GM12878 (cell line): ENCODE measurements at regions not wholly inside any gene's neighbourhood (a gene's known extent, or its start where the extent isn't known, plus 50 kb on each side); places are given as distances from the start of the nearest gene placed in this dataset.

Experiments
- ASH2L ChIP-seq: fragments of 300-600, 200-600 bp; sonication (generic); IDR thresholded peaks from 2 replicates; pipeline ENCODE4 v1.6.1; 2017; ENCODE audit warnings: low read depth, mild to moderate bottlenecking, borderline replicate concordance
- CREB1 ChIP-seq: IDR thresholded peaks from 2 replicates; pipeline ENCODE4 v1.6.1; 2012; ENCODE audit warnings: low read depth, mild to moderate bottlenecking, inconsistent platforms
- HDAC2 ChIP-seq: fragments of 200-600 bp; sonication (generic); IDR thresholded peaks from 2 replicates; pipeline ENCODE4 v1.6.1; 2017
- HDGF ChIP-seq: fragments of 450-650 bp; IDR thresholded peaks from 2 replicates; pipeline ENCODE4 v1.6.1; 2016; ENCODE audit warnings: antibody characterized with exemption
- TF ChIP-seq, protein P1 (sequence below): fragments of 450-650 bp; IDR thresholded peaks from 2 replicates; pipeline ENCODE4 v1.6.1; 2017; ENCODE audit warnings: mild to moderate bottlenecking, moderate library complexity
- TF ChIP-seq, protein P2 (sequence below): IDR thresholded peaks from 2 replicates; pipeline ENCODE4 v1.6.1; 2011; ENCODE audit warnings: borderline replicate concordance, low read depth, mild to moderate bottlenecking, moderate library complexity, mixed read lengths, low read length; ENCODE audit not compliant: insufficient read depth; ENCODE audit errors: extremely low read length
- TF ChIP-seq, protein P3 (sequence below): IDR thresholded peaks from 2 replicates; pipeline ENCODE4 v1.6.1; 2011; ENCODE audit warnings: low read depth, low read length, improper control_type of control experiment, borderline replicate concordance

DNA sequence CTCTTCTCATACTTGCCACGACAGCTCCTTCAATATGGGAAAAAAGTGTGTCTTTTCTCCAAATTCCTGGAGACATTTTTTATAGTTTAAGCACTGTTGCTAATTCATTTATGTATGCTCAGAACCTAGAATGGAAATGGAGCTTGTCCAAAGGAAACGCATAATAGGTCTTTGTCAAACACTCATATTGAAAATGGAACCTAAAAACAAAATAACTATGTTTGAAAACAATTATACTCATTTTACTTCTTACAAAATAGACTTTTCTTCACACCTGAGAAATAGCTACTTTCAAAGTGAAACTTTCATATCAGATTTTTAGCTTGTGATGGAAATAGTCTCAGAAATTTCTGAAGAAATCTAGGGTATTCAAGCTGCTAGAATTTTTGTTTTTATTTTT lies 529.7 kb upstream of the BOD1L1 start (continued):
- TF ChIP-seq, protein P1, sequence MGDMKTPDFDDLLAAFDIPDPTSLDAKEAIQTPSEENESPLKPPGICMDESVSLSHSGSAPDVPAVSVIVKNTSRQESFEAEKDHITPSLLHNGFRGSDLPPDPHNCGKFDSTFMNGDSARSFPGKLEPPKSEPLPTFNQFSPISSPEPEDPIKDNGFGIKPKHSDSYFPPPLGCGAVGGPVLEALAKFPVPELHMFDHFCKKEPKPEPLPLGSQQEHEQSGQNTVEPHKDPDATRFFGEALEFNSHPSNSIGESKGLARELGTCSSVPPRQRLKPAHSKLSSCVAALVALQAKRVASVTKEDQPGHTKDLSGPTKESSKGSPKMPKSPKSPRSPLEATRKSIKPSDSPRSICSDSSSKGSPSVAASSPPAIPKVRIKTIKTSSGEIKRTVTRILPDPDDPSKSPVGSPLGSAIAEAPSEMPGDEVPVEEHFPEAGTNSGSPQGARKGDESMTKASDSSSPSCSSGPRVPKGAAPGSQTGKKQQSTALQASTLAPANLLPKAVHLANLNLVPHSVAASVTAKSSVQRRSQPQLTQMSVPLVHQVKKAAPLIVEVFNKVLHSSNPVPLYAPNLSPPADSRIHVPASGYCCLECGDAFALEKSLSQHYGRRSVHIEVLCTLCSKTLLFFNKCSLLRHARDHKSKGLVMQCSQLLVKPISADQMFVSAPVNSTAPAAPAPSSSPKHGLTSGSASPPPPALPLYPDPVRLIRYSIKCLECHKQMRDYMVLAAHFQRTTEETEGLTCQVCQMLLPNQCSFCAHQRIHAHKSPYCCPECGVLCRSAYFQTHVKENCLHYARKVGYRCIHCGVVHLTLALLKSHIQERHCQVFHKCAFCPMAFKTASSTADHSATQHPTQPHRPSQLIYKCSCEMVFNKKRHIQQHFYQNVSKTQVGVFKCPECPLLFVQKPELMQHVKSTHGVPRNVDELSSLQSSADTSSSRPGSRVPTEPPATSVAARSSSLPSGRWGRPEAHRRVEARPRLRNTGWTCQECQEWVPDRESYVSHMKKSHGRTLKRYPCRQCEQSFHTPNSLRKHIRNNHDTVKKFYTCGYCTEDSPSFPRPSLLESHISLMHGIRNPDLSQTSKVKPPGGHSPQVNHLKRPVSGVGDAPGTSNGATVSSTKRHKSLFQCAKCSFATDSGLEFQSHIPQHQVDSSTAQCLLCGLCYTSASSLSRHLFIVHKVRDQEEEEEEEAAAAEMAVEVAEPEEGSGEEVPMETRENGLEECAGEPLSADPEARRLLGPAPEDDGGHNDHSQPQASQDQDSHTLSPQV, result no peak
- no peak for TF ChIP-seq ASH2L
- no peak for TF ChIP-seq HDAC2
- TF ChIP-seq HDGF, result no peak
- TF ChIP-seq, protein P2, sequence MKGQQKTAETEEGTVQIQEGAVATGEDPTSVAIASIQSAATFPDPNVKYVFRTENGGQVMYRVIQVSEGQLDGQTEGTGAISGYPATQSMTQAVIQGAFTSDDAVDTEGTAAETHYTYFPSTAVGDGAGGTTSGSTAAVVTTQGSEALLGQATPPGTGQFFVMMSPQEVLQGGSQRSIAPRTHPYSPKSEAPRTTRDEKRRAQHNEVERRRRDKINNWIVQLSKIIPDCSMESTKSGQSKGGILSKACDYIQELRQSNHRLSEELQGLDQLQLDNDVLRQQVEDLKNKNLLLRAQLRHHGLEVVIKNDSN, result no peak
- no peak for TF ChIP-seq CREB1
- TF ChIP-seq, protein P3, sequence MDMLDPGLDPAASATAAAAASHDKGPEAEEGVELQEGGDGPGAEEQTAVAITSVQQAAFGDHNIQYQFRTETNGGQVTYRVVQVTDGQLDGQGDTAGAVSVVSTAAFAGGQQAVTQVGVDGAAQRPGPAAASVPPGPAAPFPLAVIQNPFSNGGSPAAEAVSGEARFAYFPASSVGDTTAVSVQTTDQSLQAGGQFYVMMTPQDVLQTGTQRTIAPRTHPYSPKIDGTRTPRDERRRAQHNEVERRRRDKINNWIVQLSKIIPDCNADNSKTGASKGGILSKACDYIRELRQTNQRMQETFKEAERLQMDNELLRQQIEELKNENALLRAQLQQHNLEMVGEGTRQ, result no peak
- TF ChIP-seq, all 136 proteins: peak for 15
